Caco-2 (cell line): ENCODE measurements at regions not wholly inside any gene's neighbourhood (a gene's known extent, or its start where the extent isn't known, plus 50 kb on each side); places are given as distances from the start of the nearest gene placed in this dataset.

Experiments used
- BruUV-seq: library from RNA; stranded (reverse); fragments of 400-500 nt; replicated peaks from 2 replicates; lab custom pipeline; 2021; lab: Mats Ljungman, UMichigan
- CTCF ChIA-PET: fragments of 300-600 bp; sonication (Branson Sonifier 250); formaldehyde crosslinking; loops from one replicate; lab custom pipeline; 2022; ENCODE audit warnings: antibody characterized with exemption; lab: Charles Lee
- POLR2A ChIA-PET: fragments of 300-600 bp; sonication (Branson Sonifier 250); formaldehyde crosslinking; loops from one replicate; lab custom pipeline; 2022; ENCODE audit warnings: antibody characterized with exemption; lab: Charles Lee
- DNase-seq, 2 experiments: peaks; one replicate each; pipeline versions ENCODE4 v3.0.0 to v3.0.0-alpha.2; 2020 to 2022
- H3K27me3 ChIP-seq: replicated peaks from 2 replicates; pipeline ENCODE4 v1.6.0; 2011; ENCODE audit warnings: low read length; ENCODE audit not compliant: control insufficient read depth, insufficient read depth
- H3K36me3 ChIP-seq: 2 replicates; pipeline ENCODE4 v1.5.1; 2011; ENCODE audit warnings: low read length; ENCODE audit not compliant: control insufficient read depth, insufficient read depth
- H3K4me1 ChIP-seq: fragments of 250-450 bp; sonication (Bioruptor Pico); 2 replicates; pipeline ENCODE4 v1.5.1; 2020; ENCODE audit warnings: mild to moderate bottlenecking
- H3K4me3 ChIP-seq: 2 replicates; pipeline ENCODE4 v1.5.1; 2011; ENCODE audit warnings: low read depth, mild to moderate bottlenecking, control low read depth, low read length
- H3K9me3 ChIP-seq: fragments of 250-450 bp; sonication (Bioruptor Pico); 2 replicates; pipeline ENCODE4 v1.5.1; 2020; ENCODE audit warnings: mild to moderate bottlenecking, moderate library complexity
- H3K27ac Mint-ChIP-seq: one replicate; pipeline ENCODE4 v1.8.0; 2022; ENCODE audit warnings: mixed read lengths; ENCODE audit not compliant: unreplicated experiment
- H3K27me3 Mint-ChIP-seq: one replicate; pipeline ENCODE4 v1.8.0; 2022; ENCODE audit warnings: mixed read lengths; ENCODE audit not compliant: insufficient read depth, unreplicated experiment
- H3K36me3 Mint-ChIP-seq: one replicate; pipeline ENCODE4 v1.8.0; 2022; ENCODE audit warnings: mild to moderate bottlenecking, mixed read lengths; ENCODE audit not compliant: insufficient read depth, unreplicated experiment
- H3K4me1 Mint-ChIP-seq: one replicate; pipeline ENCODE4 v1.8.0; 2022; ENCODE audit warnings: low read depth, mixed read lengths; ENCODE audit not compliant: unreplicated experiment
- H3K4me3 Mint-ChIP-seq: one replicate; pipeline ENCODE4 v1.8.0; 2022; ENCODE audit warnings: mild to moderate bottlenecking, moderate library complexity, mixed read lengths; ENCODE audit not compliant: unreplicated experiment
- H3K9me3 Mint-ChIP-seq: one replicate; pipeline ENCODE4 v1.8.0; 2022; ENCODE audit warnings: mixed read lengths; ENCODE audit not compliant: unreplicated experiment
- CTCF ChIP-seq, 2 experiments: fragments of 200-600 bp in 1 of 2; IDR thresholded peaks; 1 replicate in 1 of 2; 2 replicates in 1 of 2; pipeline versions ENCODE4 v1.5.1 to v1.8.0; 2011 to 2022; ENCODE audit warnings: antibody characterized with exemption in 1 of 2, control low read depth in 1 of 2, inconsistent platforms in 1 of 2, low read depth in 1 of 2, low read length in 1 of 2, mild to moderate bottlenecking in 1 of 2, moderate library complexity in 1 of 2; ENCODE audit not compliant: insufficient read depth in 1 of 2, severe bottlenecking in 1 of 2, unreplicated experiment in 1 of 2
- intact Hi-C: fragments of 100-400 bp; cut with micrococcal nuclease; formaldehyde crosslinking; loops from one replicate; pipeline ENCODE4 v1.10.0; 2022; ENCODE audit not compliant: unreplicated experiment

- POLR2A ChIA-PET, result no interaction called here
- CTCF ChIA-PET, result no interaction called here
- H3K4me1 Mint-ChIP-seq, result no peaks in the 10 kb centered on the region
- Histone ChIP-seq H3K4me1 (no peaks in the 10 kb centered on the region), H3K36me3 (no peaks in the 10 kb centered on the region), H3K27me3 (no peaks in the 10 kb centered on the region), H3K9me3 (no peaks in the 10 kb centered on the region), H3K4me3 (no peak overlapping the region)
- no peaks in the 10 kb centered on the region for H3K9me3 Mint-ChIP-seq
- H3K36me3 Mint-ChIP-seq, result no peaks in the 10 kb centered on the region
- no peak overlapping the region for H3K4me3 Mint-ChIP-seq
- no peak overlapping the region for H3K27ac Mint-ChIP-seq
- no peaks in the 10 kb centered on the region for H3K27me3 Mint-ChIP-seq
- intact Hi-C loops, result no loop called here
- BruUV-seq, result no TSS peak
- TF ChIP-seq CTCF (IDR thresholded peaks at IDR 0.05; ENCODE audit: insufficient read depth in 1 of 2, low read depth in 1 of 2, low read length in 1 of 2, severe bottlenecking in 1 of 2, unreplicated experiment in 1 of 2), result no peak
- no peak for DNase-seq
These were observed 1097.1 kb downstream of the FLRT2 start for GRCh38 chr14:86627080-86627479.

DNA sequence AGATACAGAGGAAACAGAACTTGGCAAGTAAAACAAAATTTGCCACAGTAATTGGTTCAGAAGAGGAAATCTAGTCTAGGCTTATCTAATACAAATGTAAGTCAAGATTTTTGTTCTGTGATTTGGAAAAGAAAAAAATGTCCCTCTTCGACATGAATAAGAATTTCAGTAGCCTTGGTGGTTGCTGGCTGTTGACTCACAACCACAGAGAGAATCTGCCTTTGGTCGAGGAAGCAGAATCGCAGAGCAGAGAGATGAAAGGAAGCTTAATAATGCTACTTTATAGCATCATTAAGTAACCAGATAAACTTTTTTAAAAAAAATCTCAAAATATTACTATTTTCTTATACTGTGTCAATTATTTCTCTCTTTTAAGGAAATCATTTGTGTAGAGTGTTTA is 1096.6 kb downstream of the FLRT2 start:
- ChIA-PET CTCF (no interaction called here), POLR2A (no interaction called here)
- H3K4me1 ChIP-seq, result no peaks in the 10 kb centered on the region
- intact Hi-C loops, result no loop called here
- TF ChIP-seq CTCF (IDR thresholded peaks at IDR 0.05; ENCODE audit: insufficient read depth in 1 of 2, low read depth in 1 of 2, low read length in 1 of 2, severe bottlenecking in 1 of 2, unreplicated experiment in 1 of 2), result no peak
- no peak overlapping the region for H3K4me3 Mint-ChIP-seq
- H3K4me3 ChIP-seq, result no peak overlapping the region
- H3K27ac Mint-ChIP-seq, result no peak overlapping the region
- BruUV-seq, result no TSS peak
- no peaks in the 10 kb centered on the region for H3K27me3 Mint-ChIP-seq
- H3K4me1 Mint-ChIP-seq, result no peaks in the 10 kb centered on the region
- no peaks in the 10 kb centered on the region for H3K36me3 ChIP-seq
- no peaks in the 10 kb centered on the region for H3K9me3 Mint-ChIP-seq
- H3K9me3 ChIP-seq, result no peaks in the 10 kb centered on the region
- no peak for DNase-seq
- no peaks in the 10 kb centered on the region for H3K36me3 Mint-ChIP-seq
- H3K27me3 ChIP-seq, result no peaks in the 10 kb centered on the region

DNA sequence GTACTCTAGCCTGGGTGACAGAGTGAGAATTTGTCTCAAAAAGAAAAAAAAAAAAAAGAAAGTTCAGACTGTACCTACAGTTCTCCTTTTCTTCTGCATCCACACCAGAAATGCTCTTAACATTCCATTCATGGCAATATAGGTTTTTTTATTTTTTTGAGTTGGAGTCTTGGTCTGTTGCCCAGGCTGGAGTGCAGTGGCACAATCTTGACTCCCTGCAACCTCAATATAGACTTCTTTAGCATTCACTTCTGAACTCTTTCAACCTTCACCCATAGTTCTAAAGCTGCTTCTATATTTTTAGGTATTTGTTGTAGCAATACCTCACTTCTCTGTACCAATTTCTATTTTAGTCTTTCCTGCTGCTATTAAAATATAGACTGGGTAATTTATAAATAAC is 1095.7 kb downstream of the FLRT2 start:
- Mint-ChIP-seq H3K27ac (no peak overlapping the region), H3K36me3 (no peaks in the 10 kb centered on the region), H3K27me3 (peaks cover 3% of the 10 kb centered on the region), H3K9me3 (no peaks in the 10 kb centered on the region), H3K4me1 (no peaks in the 10 kb centered on the region), H3K4me3 (no peak overlapping the region)
- intact Hi-C loops, result no loop called here
- H3K4me3 ChIP-seq, result no peak overlapping the region
- DNase-seq, result no peak
- H3K4me1 ChIP-seq, result no peaks in the 10 kb centered on the region
- H3K9me3 ChIP-seq, result no peaks in the 10 kb centered on the region
- TF ChIP-seq CTCF (IDR thresholded peaks at IDR 0.05; ENCODE audit: insufficient read depth in 1 of 2, low read depth in 1 of 2, low read length in 1 of 2, severe bottlenecking in 1 of 2, unreplicated experiment in 1 of 2), result no peak
- no TSS peak for BruUV-seq
- ChIA-PET POLR2A (no interaction called here), CTCF (no interaction called here)
- H3K27me3 ChIP-seq, result no peaks in the 10 kb centered on the region
- no peaks in the 10 kb centered on the region for H3K36me3 ChIP-seq
